Tibial artery (tissue), 4 donors: ENCODE measurements at regions not wholly inside any gene's neighbourhood (a gene's known extent, or its start where the extent isn't known, plus 50 kb on each side); places are given as distances from the start of the nearest gene placed in this dataset.
"Not testable (repeated sequence)": the region's sequence is repeated elsewhere in the genome, so short reads cannot be mapped to it uniquely, and the experiment has no call there.

ENCODE experiments used
- DNase-seq, 2 donors: peaks; one replicate each; pipeline ENCODE4 v3.0.0-alpha.2; 2019
- H3K27ac ChIP-seq, 2 donors: fragments of 200-600 bp; sonication (generic) in 1 of 2; 1 replicate in 1 of 2; 2 replicates in 1 of 2; pipeline ENCODE4 v1.5.1; 2018 to 2019; ENCODE audit warnings: mild to moderate bottlenecking in 1 of 2
- H3K27me3 ChIP-seq, 2 donors: fragments of 200-600 bp; sonication (generic) in 1 of 2; one replicate each; pipeline versions ENCODE4 v1.5.1 to v1.6.0; 2016 to 2019
- H3K36me3 ChIP-seq, 3 donors: fragments of 200-600 bp; sonication (generic) in 2 of 3; one replicate each; pipeline ENCODE4 v1.5.1; 2016 to 2019; ENCODE audit warnings: mild to moderate bottlenecking in 2 of 3
- H3K4me1 ChIP-seq, 4 donors: fragments of 200-600 bp; sonication (generic) in 2 of 4; 1 replicate in 3 of 4; 2 replicates in 1 of 4; pipeline ENCODE4 v1.5.1; 2016 to 2019
- H3K4me3 ChIP-seq, 2 donors: fragments of 200-600 bp; sonication (generic) in 1 of 2; 1 replicate in 1 of 2; 2 replicates in 1 of 2; pipeline ENCODE4 v1.5.1; 2018 to 2019; ENCODE audit warnings: mild to moderate bottlenecking in 2 of 2
- H3K9me3 ChIP-seq, 3 donors: fragments of 200-600 bp; sonication (generic) in 1 of 3; one replicate each; pipeline ENCODE4 v1.5.1; 2016 to 2019
- CTCF ChIP-seq, 2 experiments: fragments of 200-600 bp in 1 of 2; fragments of 450-650 bp in 1 of 2; IDR thresholded peaks; one replicate each; pipeline ENCODE4 v1.5.1; 2017 to 2019; ENCODE audit warnings: antibody characterized with exemption in 2 of 2, mild to moderate bottlenecking in 1 of 2, moderate library complexity in 1 of 2
- intact Hi-C: fragments of 100-400 bp; cut with DNase I; formaldehyde crosslinking; loops from one replicate; pipeline ENCODE4 v1.15.0; 2023; ENCODE audit warnings: low total_unique reads

GRCh38 chr6:14232889-14233288 is 115.3 kb downstream of the CD83 start:
- no peaks in the 10 kb centered on the region for H3K27me3 ChIP-seq
- no peak overlapping the region for H3K4me3 ChIP-seq
- no peaks in the 10 kb centered on the region for H3K36me3 ChIP-seq
- intact Hi-C loops = no loop called here
- no peaks in the 10 kb centered on the region for H3K9me3 ChIP-seq
- DNase-seq = no peak
- no peaks in the 10 kb centered on the region for H3K4me1 ChIP-seq
- TF ChIP-seq CTCF (IDR thresholded peaks at IDR 0.05) = no peak
- H3K27ac ChIP-seq = no peak overlapping the region

- DNase-seq = no peak
- Histone ChIP-seq H3K4me1 (no peaks in the 10 kb centered on the region), H3K27ac (no peak overlapping the region), H3K9me3 (no peaks in the 10 kb centered on the region), H3K27me3 (no peaks in the 10 kb centered on the region), H3K36me3 (no peaks in the 10 kb centered on the region), H3K4me3 (no peak overlapping the region)
- no peak for TF ChIP-seq CTCF (IDR thresholded peaks at IDR 0.05)
- intact Hi-C loops = no loop called here
Measured at GRCh38 chr6:14235653-14236356, 118.2 kb downstream of the CD83 start.

- peaks cover 0 to 3% of the 10 kb centered on the region in 2 donors for H3K27me3 ChIP-seq
- no peaks in the 10 kb centered on the region for H3K36me3 ChIP-seq
- no peaks in the 10 kb centered on the region for H3K4me1 ChIP-seq
- H3K4me3 ChIP-seq = no peak overlapping the region
- DNase-seq = no peak
- no peaks in the 10 kb centered on the region for H3K9me3 ChIP-seq
- H3K27ac ChIP-seq = no peak overlapping the region
- no peak for TF ChIP-seq CTCF (IDR thresholded peaks at IDR 0.05)
- intact Hi-C loops = no loop called here
Measured at GRCh38 chr6:14239097-14239496, 121.5 kb downstream of the CD83 start.

- Histone ChIP-seq H3K4me1 (no peaks in the 10 kb centered on the region), H3K27me3 (peaks cover 0 to 3% of the 10 kb centered on the region in 2 donors), H3K9me3 (no peaks in the 10 kb centered on the region), H3K4me3 (no peak overlapping the region), H3K36me3 (no peaks in the 10 kb centered on the region), H3K27ac (no peak overlapping the region)
- no peak for TF ChIP-seq CTCF (IDR thresholded peaks at IDR 0.05)
- no peak for DNase-seq
- intact Hi-C loops = no loop called here
Measured at GRCh38 chr6:14240411-14241166, 123.0 kb downstream of the CD83 start.

- intact Hi-C loops = no loop called here
- Histone ChIP-seq H3K4me3 (no peak overlapping the region), H3K27ac (no peak overlapping the region), H3K9me3 (no peaks in the 10 kb centered on the region), H3K4me1 (no peaks in the 10 kb centered on the region), H3K27me3 (peaks cover 0 to 3% of the 10 kb centered on the region in 2 donors), H3K36me3 (no peaks in the 10 kb centered on the region)
- no peak for TF ChIP-seq CTCF (IDR thresholded peaks at IDR 0.05)
- no peak for DNase-seq
Measured at GRCh38 chr6:14241255-14242070, 123.9 kb downstream of the CD83 start.

GRCh38 chr6:14242912-14243311 is 125.3 kb downstream of the CD83 start:
- H3K9me3 ChIP-seq, H3K4me3 ChIP-seq, intact Hi-C loops, H3K27ac ChIP-seq, H3K27me3 ChIP-seq, H3K4me1 ChIP-seq, H3K36me3 ChIP-seq, DNase-seq: not testable (repeated sequence)
